Right lobe of liver (tissue), 6 donors: ENCODE measurements at regions not wholly inside any gene's neighbourhood (a gene's known extent, or its start where the extent isn't known, plus 50 kb on each side); places are given as distances from the start of the nearest gene placed in this dataset.

Experiments
- ATAC-seq, 4 donors: fragments of 200-7000 bp; cut with Tn5 transposase; one replicate each; pipeline ENCODE4 v1.9.1; 2020; ENCODE audit warnings: mild to moderate bottlenecking in 4 of 4, moderate library complexity in 4 of 4
- DNase-seq, 3 donors: peaks; one replicate each; pipeline ENCODE4 v3.0.0-alpha.2; 2020
- H3K27ac ChIP-seq, 3 donors: fragments of 200-600 bp; one replicate each; pipeline ENCODE4 v1.8.0; 2022
- H3K27me3 ChIP-seq, 2 donors: fragments of 200-600 bp; one replicate each; pipeline ENCODE4 v1.8.0; 2022
- H3K36me3 ChIP-seq, 4 donors: fragments of 200-600 bp; sonication (generic) in 1 of 4; one replicate each; pipeline versions ENCODE4 v1.5.1 to v1.8.0; 2017 to 2022; ENCODE audit warnings: control low read depth in 1 of 4
- H3K4me1 ChIP-seq, 4 donors: fragments of 200-600 bp; sonication (generic) in 1 of 4; one replicate each; pipeline versions ENCODE4 v1.5.1 to v1.8.0; 2017 to 2022; ENCODE audit warnings: control low read depth in 1 of 4
- H3K4me3 ChIP-seq, 3 donors: fragments of 200-600 bp; one replicate each; pipeline ENCODE4 v1.8.0; 2022
- H3K9me3 ChIP-seq, 4 donors: fragments of 200-600 bp; sonication (generic) in 1 of 4; one replicate each; pipeline versions ENCODE4 v1.5.1 to v1.8.0; 2017 to 2022; ENCODE audit warnings: control low read depth in 1 of 4
- CTCF ChIP-seq, 4 donors: fragments of 200-600 bp in 3 of 4; fragments of 450-650 bp in 1 of 4; IDR thresholded peaks; one replicate each; pipeline versions ENCODE4 v1.5.1 to v1.8.0; 2016 to 2022; ENCODE audit warnings: antibody characterized with exemption in 4 of 4, mild to moderate bottlenecking in 2 of 4
- POLR2A ChIP-seq: fragments of 450-650 bp; IDR thresholded peaks from one replicate; pipeline ENCODE4 v1.6.1; 2017; ENCODE audit warnings: antibody characterized with exemption, mild to moderate bottlenecking
- WGBS: methylation state at CpG from one replicate; pipeline ENCODE4 v1.1.6; 2018; ENCODE audit warnings: low coverage, low lambda C conversion rate; ENCODE audit not compliant: insufficient coverage; ENCODE audit errors: missing lambda C conversion rate; 5-methylcytosine and 5-hydroxymethylcytosine counted together
- intact Hi-C, 2 donors: fragments of 100-400 bp; cut with DNase I; formaldehyde crosslinking; loops; one replicate each; pipeline versions ENCODE4 v1.11.2 to v1.14.1; 2022
- donor health status: DM: no; HTN: yes; CAD: no.
- donor health status: DM: no; HTN: no; CAD: no.
- donor health status: DM: no; HTN: no; CAD: no.
- donor health status: DM: no; HTN: yes; CAD: no.
- donor health status: DM: no; HTN: yes; CAD: no.

- Histone ChIP-seq H3K4me1 (no peaks in the 10 kb centered on the region), H3K27ac (no peak overlapping the region), H3K4me3 (no peak overlapping the region), H3K27me3 (no peaks in the 10 kb centered on the region), H3K36me3 (no peaks in the 10 kb centered on the region), H3K9me3 (no peaks in the 10 kb centered on the region)
- WGBS, result 68% methylated on average over 2 of the region's 2 CpGs
- intact Hi-C loops, result no loop called here
- ATAC-seq (no peak), DNase-seq (no peak)
- TF ChIP-seq CTCF (IDR thresholded peaks at IDR 0.05) (no peak), POLR2A (no peak)
Observed at GRCh38 chr14:98835825-98836100, 436.2 kb downstream of the BCL11B start.

GRCh38 chr14:98840091-98840490 lies 431.9 kb downstream of the BCL11B start:
- no peak for DNase-seq
- TF ChIP-seq CTCF (IDR thresholded peaks at IDR 0.05), result no peak
- no peak for TF ChIP-seq POLR2A
- H3K27me3 ChIP-seq, result no peaks in the 10 kb centered on the region
- H3K4me3 ChIP-seq, result no peak overlapping the region
- intact Hi-C loops, result no loop called here
- WGBS, result 50% methylated on average over 3 of the region's 4 CpGs
- H3K4me1 ChIP-seq, result no peaks in the 10 kb centered on the region
- ATAC-seq, result no peak
- no peaks in the 10 kb centered on the region for H3K9me3 ChIP-seq
- no peak overlapping the region for H3K27ac ChIP-seq
- no peaks in the 10 kb centered on the region for H3K36me3 ChIP-seq

GRCh38 chr14:98840511-98840910 lies 431.5 kb downstream of the BCL11B start:
- WGBS, result 59% methylated on average over 3 of the region's 6 CpGs
- no peaks in the 10 kb centered on the region for H3K9me3 ChIP-seq
- no peaks in the 10 kb centered on the region for H3K4me1 ChIP-seq
- ATAC-seq (no peak), DNase-seq (no peak)
- no peak overlapping the region for H3K4me3 ChIP-seq
- intact Hi-C loops, result no loop called here
- no peaks in the 10 kb centered on the region for H3K36me3 ChIP-seq
- H3K27me3 ChIP-seq, result no peaks in the 10 kb centered on the region
- no peak overlapping the region for H3K27ac ChIP-seq
- no peak for TF ChIP-seq POLR2A
- TF ChIP-seq CTCF (IDR thresholded peaks at IDR 0.05), result no peak

GRCh38 chr14:98844456-98844855 lies 427.5 kb downstream of the BCL11B start:
- DNase-seq, result no peak

More at GRCh38 chr14:98844456-98844855, 427.5 kb downstream of the BCL11B start:
- Histone ChIP-seq H3K9me3 (no peaks in the 10 kb centered on the region), H3K4me3 (no peak overlapping the region), H3K27ac (no peak overlapping the region), H3K36me3 (no peaks in the 10 kb centered on the region), H3K4me1 (no peaks in the 10 kb centered on the region), H3K27me3 (no peaks in the 10 kb centered on the region)
- TF ChIP-seq CTCF (IDR thresholded peaks at IDR 0.05), result no peak
- no peak for TF ChIP-seq POLR2A
- intact Hi-C loops, result no loop called here
- ATAC-seq, result no peak
